ENCODE measurements at regions not wholly inside any gene's neighbourhood (a gene's known extent, or its start where the extent isn't known, plus 50 kb on each side); places are given as distances from the start of the nearest gene placed in this dataset.
A peak's percentile ranks its signal among the peaks of the same experiment; 100 is the strongest.

DNA sequence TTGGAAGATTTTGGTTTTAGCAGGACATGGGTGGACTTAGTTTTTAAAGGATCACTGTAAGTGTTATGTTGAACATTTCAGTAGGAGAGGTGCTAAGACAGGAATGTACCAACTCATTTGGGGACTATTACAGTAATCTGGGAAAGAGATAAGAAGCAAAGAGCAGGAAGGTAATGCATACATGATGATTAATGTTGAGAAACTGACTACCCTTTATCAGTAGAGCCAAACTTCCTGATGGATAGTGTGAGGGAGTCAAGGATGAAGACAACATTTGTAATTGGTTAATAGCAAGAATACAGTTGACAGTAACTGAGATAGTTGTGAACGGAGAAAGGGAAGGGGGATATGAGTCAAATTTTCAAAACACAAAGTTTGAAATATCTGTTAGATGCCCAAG, 421.9 kb upstream of the PRR20A start:
- TF ChIP-seq FOS (IDR thresholded peaks at IDR 0.05; ENCODE audit: borderline replicate concordance, insufficient read depth, low read length) (peak; percentile 52), JUN (IDR thresholded peaks at IDR 0.05; ENCODE audit: borderline replicate concordance, insufficient read depth, insufficient read length, low read depth) (no peak), POLR2AphosphoS5 (IDR thresholded peaks at IDR 0.05; ENCODE audit: insufficient read depth, low read depth, low read length) (peak; percentile 59), MYC (IDR thresholded peaks at IDR 0.05; ENCODE audit: low read depth, low read length) (no peak), GATA2 (IDR thresholded peaks at IDR 0.05; ENCODE audit: insufficient read depth, insufficient read length, low read depth, low read length) (peak; percentile 95)
- TF ChIP-seq, protein P1, sequence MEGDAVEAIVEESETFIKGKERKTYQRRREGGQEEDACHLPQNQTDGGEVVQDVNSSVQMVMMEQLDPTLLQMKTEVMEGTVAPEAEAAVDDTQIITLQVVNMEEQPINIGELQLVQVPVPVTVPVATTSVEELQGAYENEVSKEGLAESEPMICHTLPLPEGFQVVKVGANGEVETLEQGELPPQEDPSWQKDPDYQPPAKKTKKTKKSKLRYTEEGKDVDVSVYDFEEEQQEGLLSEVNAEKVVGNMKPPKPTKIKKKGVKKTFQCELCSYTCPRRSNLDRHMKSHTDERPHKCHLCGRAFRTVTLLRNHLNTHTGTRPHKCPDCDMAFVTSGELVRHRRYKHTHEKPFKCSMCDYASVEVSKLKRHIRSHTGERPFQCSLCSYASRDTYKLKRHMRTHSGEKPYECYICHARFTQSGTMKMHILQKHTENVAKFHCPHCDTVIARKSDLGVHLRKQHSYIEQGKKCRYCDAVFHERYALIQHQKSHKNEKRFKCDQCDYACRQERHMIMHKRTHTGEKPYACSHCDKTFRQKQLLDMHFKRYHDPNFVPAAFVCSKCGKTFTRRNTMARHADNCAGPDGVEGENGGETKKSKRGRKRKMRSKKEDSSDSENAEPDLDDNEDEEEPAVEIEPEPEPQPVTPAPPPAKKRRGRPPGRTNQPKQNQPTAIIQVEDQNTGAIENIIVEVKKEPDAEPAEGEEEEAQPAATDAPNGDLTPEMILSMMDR (IDR thresholded peaks at IDR 0.05; ENCODE audit: extremely low read depth in 1 of 2, insufficient read depth in 1 of 2, low read depth in 1 of 2, low read length in 2 of 2), result no peak
- intact Hi-C loops (cut with micrococcal nuclease), result loop anchor here (1.0 kb wide), 1 partner anchor 146 kb away; no protein-coding TSS in a partner anchor
- no peaks in the 10 kb centered on the region for H3K36me3 ChIP-seq (ENCODE audit: control insufficient read depth in 2 of 2, extremely low read depth in 1 of 2, insufficient read depth in 2 of 2, low read length in 2 of 2)
- dilution Hi-C loops (cut with MboI; ENCODE audit: extremely low pct_ligation_motif_present, low sequenced_read_pairs), result no loop called here
- peak overlapping the region; percentile 27 for H2AFZ ChIP-seq (ENCODE audit: low read depth, low read length)
- DNase-seq (ENCODE audit: low read depth, low spot score) (peak; percentile 82), FAIRE-seq (no peak)
- peak overlapping the region; percentile 46 for H3K4me2 ChIP-seq (ENCODE audit: insufficient read depth, low read length)
- H3K9ac ChIP-seq (replicated peaks; ENCODE audit: extremely low read depth, insufficient read depth, low read length), result no peak overlapping the region
- no peaks in the 10 kb centered on the region for H3K79me2 ChIP-seq (ENCODE audit: control insufficient read depth, insufficient read depth, low read length)
- no peaks in the 10 kb centered on the region for H3K9me1 ChIP-seq (replicated peaks; ENCODE audit: control insufficient read depth, extremely low read depth, insufficient read depth, low read length)
- CTCF ChIA-PET, result no interaction called here
- peak overlapping the region; percentile 58 for H3K27ac ChIP-seq (ENCODE audit: insufficient read depth, low read depth, low read length)
- peaks cover 16% of the 10 kb centered on the region for H3K4me1 ChIP-seq (ENCODE audit: control insufficient read depth, extremely low read depth, insufficient read depth, low read length)
- H3K9me3 ChIP-seq (replicated peaks; ENCODE audit: control insufficient read depth, insufficient read depth, low read length), result no peaks in the 10 kb centered on the region
- no TSS peak for BruUV-seq (replicated peaks)
- no peaks in the 10 kb centered on the region for H4K20me1 ChIP-seq (replicated peaks; ENCODE audit: control insufficient read depth, extremely low read depth, insufficient read depth, low read length)
- no peaks in the 10 kb centered on the region for H3K27me3 ChIP-seq (ENCODE audit: control insufficient read depth in 2 of 2, insufficient read depth in 2 of 2, low read length in 2 of 2)
- no peak overlapping the region for H3K4me3 ChIP-seq (replicated peaks in 1 of 3; ENCODE audit: insufficient read depth in 1 of 3, low read depth in 1 of 3, low read length in 3 of 3)
- POLR2A ChIA-PET, result no interaction called here

DNA sequence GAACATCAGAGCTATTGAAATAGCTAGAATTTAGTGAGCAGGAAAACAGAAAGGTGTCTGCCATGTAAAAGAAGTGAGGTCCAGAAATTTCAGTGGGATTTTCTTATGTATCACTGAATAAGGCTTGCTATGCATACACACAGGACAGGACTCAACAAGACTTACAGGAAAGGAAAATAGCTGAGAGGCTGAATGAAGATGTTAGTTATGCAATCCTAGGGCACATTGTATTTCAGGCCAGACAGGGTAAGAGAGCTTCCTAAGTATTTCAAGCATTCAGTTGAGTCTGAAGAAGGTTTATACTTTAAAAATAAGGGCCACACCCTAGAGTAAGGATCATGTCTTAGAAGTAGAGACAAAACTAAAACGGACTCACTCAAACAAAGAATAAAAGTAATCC, 419.9 kb upstream of the PRR20A start:
- POLR2A ChIA-PET, result no interaction called here
- H3K27ac ChIP-seq (ENCODE audit: insufficient read depth, low read depth, low read length), result no peak overlapping the region
- BruUV-seq (replicated peaks), result no TSS peak
- H3K4me1 ChIP-seq (ENCODE audit: control insufficient read depth, extremely low read depth, insufficient read depth, low read length), result peaks cover 16% of the 10 kb centered on the region
- dilution Hi-C loops (cut with MboI; ENCODE audit: extremely low pct_ligation_motif_present, low sequenced_read_pairs) (no loop called here), intact Hi-C loops (cut with micrococcal nuclease) (no loop called here)
- H3K9ac ChIP-seq (replicated peaks; ENCODE audit: extremely low read depth, insufficient read depth, low read length), result no peak overlapping the region
- H3K36me3 ChIP-seq (ENCODE audit: control insufficient read depth in 2 of 2, extremely low read depth in 1 of 2, insufficient read depth in 2 of 2, low read length in 2 of 2), result no peaks in the 10 kb centered on the region
- H3K9me1 ChIP-seq (replicated peaks; ENCODE audit: control insufficient read depth, extremely low read depth, insufficient read depth, low read length), result no peaks in the 10 kb centered on the region
- peak overlapping the region; percentile 45 for H2AFZ ChIP-seq (ENCODE audit: low read depth, low read length)
- H4K20me1 ChIP-seq (replicated peaks; ENCODE audit: control insufficient read depth, extremely low read depth, insufficient read depth, low read length), result no peaks in the 10 kb centered on the region
- no peaks in the 10 kb centered on the region for H3K79me2 ChIP-seq (ENCODE audit: control insufficient read depth, insufficient read depth, low read length)
- no peak overlapping the region for H3K4me2 ChIP-seq (ENCODE audit: insufficient read depth, low read length)
- DNase-seq (ENCODE audit: low read depth, low spot score) (no peak), FAIRE-seq (no peak)
- no peak overlapping the region for H3K4me3 ChIP-seq (replicated peaks in 1 of 3; ENCODE audit: insufficient read depth in 1 of 3, low read depth in 1 of 3, low read length in 3 of 3)
- H3K27me3 ChIP-seq (ENCODE audit: control insufficient read depth in 2 of 2, insufficient read depth in 2 of 2, low read length in 2 of 2), result no peaks in the 10 kb centered on the region
- H3K9me3 ChIP-seq (replicated peaks; ENCODE audit: control insufficient read depth, insufficient read depth, low read length), result no peaks in the 10 kb centered on the region
- TF ChIP-seq EZH2 (IDR thresholded peaks at IDR 0.05; ENCODE audit: borderline replicate concordance, low read depth, low read length, severe bottlenecking) (no peak), FOS (IDR thresholded peaks at IDR 0.05; ENCODE audit: borderline replicate concordance, insufficient read depth, low read length) (no peak), GATA2 (IDR thresholded peaks at IDR 0.05; ENCODE audit: insufficient read depth, insufficient read length, low read depth, low read length) (no peak), JUN (IDR thresholded peaks at IDR 0.05; ENCODE audit: borderline replicate concordance, insufficient read depth, insufficient read length, low read depth) (no peak), POLR2AphosphoS5 (IDR thresholded peaks at IDR 0.05; ENCODE audit: insufficient read depth, low read depth, low read length) (no peak)
- CTCF ChIA-PET, result no interaction called here
